CD1c-positive myeloid dendritic cell (primary cell): ENCODE measurements at regions not wholly inside any gene's neighbourhood (a gene's known extent, or its start where the extent isn't known, plus 50 kb on each side); places are given as distances from the start of the nearest gene placed in this dataset.
A peak's percentile ranks its signal among the peaks of the same experiment; 100 is the strongest.

Experiments used
- DNase-seq: peaks from one replicate; pipeline ENCODE4 v3.0.0-alpha.2; 2016; ENCODE audit errors: extremely low spot score

- no peak for DNase-seq
Observed at GRCh38 chr13:39938596-39938995, 283.1 kb downstream of the COG6 start.

- DNase-seq, result no peak
Observed at GRCh38 chr13:39941236-39941635, 285.8 kb downstream of the COG6 start.

GRCh38 chr13:39941911-39942551, 286.6 kb downstream of the COG6 start:
- no peak for DNase-seq

DNA sequence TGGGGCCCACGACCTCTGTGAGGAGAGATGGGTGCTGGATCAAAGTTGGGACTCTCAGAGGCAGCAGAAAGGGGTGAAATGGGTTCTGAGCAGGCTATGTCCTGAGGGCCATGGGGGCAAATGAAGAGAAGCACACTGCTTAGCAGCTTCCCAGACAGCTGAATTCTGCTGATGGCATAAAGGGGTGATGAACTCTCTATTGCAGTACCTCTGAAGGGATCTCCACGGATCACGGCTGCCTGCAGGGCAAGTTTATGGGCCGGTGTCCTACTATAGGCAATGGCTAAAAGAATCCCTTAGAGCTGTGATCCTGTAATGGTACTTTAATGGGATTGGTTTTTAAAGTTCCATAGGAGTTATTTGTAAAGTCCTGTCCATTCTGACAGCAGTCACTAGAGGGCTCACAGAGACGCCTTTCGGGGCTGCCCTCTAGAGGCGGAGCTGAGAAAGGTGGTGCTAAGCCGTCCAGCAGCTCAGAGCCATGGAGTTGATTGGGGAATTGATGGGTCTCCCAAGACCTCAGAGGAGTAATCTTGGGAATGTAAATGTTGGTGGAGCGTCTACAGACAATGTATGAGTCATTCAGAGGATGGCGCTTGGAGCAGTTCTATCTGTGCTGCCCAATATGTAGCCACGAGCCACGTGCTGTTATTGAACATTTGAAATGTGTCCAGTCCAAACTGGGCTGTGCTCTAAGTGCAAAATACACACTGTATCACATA, 287.3 kb downstream of the COG6 start:
- peak; percentile 71 for DNase-seq

GRCh38 chr13:39943711-39944110, 288.2 kb downstream of the COG6 start:
- no peak for DNase-seq

- DNase-seq, result no peak
Observed at GRCh38 chr13:39945226-39945625, 289.8 kb downstream of the COG6 start.

- DNase-seq, result no peak
Observed at GRCh38 chr13:39946769-39947168, 291.3 kb downstream of the COG6 start.

GRCh38 chr13:39951301-39951700, 295.8 kb downstream of the COG6 start:
- DNase-seq, result no peak

DNA sequence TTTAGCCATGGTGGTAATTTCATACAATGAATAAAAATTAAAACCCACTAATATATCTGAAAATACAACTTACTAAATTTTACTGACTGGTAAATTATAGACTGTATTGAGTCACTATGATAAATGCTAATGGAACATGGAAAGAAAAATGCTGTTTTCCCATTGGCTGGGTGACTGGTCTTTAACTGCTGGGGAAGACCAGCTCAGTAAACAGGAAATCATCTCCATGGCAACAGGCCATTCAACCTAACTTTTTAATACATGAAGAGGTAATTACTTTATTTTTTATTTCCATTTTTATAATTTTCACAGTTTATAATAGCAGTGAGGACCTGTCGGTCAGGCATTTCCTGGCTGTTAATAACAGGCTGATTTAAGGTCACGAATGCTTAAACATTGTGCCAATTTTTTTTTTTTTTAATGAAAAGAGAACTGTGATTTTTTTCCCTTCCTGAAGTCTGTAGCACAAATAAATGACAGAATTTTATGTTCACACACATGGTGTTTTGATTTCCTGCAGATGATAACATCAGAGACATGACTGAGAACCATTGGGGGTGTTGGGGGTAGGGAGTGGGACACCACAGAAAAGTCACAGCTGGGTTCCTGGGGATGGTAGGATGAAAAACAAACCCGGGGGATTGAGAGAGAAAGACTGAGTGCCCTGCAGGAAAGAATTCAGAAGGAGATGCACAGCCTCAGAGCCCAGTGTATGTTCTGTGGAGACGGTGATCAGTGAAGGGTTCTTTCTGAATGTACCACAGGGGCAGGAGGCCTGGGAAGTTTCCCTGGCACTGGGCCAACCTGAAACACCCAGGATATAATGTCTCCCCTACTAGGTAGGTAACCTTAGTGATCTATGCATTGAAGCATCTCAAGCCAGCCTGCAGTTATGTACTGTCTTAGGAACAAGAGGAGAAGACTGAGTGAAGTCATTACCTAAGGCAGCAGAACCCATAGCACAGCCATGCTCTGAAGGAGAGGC, 297.1 kb downstream of the COG6 start:
- no peak for DNase-seq

DNA sequence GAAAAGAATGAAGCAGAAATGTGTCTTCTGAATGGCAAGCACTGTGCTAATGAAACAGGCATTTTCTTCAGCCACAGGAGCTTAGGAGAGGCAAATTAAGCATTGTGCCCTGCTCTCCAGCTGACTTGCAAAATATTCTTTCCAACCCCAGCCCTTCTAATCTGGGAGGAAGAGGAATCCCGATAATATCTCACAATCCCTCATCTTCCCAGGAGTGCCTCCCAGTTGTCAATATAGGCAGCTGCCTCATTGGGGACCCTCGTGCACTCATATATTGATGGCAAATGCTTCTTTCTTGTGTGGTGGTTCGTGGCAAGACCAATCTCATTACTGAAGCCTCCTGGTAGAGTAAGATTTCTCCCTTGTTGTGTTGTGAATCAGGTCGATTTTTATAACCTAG, 299.0 kb downstream of the COG6 start:
- DNase-seq, result no peak

DNA sequence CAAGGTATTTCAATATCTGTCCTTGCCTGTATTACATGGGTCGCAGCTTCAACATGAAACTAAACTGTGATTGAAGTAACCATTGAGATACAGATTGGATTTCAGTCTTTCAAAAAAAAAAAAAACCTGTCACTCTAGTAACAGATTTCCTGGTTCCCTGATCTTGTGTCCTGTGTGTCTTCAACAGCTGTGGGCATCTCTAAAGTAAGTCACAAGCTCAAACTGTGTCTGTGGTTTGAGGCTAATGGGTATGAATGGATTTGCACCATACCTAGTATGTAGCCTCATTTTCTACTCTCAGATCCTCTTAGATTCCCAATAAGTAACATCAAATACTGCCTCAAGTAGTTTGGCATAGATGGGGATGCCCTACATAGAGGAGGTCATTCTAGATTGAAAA, 300.1 kb downstream of the COG6 start:
- no peak for DNase-seq

GRCh38 chr13:39956036-39956435, 300.6 kb downstream of the COG6 start:
- DNase-seq, result no peak

- no peak for DNase-seq
Observed at GRCh38 chr13:39957868-39958677, 302.6 kb downstream of the COG6 start.

DNA sequence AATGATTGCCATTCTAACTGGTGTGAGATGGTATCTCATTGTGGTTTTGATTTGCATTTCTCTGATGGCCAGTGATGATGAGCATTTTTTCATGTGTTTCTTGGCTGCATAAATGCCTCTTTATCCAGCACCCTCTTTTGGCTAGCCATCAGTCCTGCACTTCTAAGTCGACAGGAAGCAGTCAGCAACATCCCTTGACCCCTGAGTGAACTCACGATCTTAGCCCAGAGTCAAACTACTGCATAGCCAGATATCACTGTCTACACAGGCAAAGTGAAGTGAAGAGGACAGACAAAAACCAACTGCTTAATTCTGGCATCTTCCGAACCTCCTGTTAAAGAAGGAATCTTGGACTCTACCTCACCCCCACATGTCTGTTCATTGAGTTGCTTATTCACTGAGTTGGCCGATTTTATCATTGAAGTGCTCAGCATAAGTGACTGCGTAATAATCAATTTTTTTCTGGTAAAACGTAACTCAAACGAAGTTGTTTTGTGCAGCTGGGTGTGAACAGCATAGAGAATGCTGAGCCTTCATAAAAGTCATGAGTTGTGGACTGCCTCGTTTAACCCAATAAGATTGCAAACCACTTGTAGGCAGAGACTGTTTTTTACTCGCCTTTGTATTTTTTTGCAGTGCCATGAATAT, 304.2 kb downstream of the COG6 start:
- DNase-seq, result no peak

DNA sequence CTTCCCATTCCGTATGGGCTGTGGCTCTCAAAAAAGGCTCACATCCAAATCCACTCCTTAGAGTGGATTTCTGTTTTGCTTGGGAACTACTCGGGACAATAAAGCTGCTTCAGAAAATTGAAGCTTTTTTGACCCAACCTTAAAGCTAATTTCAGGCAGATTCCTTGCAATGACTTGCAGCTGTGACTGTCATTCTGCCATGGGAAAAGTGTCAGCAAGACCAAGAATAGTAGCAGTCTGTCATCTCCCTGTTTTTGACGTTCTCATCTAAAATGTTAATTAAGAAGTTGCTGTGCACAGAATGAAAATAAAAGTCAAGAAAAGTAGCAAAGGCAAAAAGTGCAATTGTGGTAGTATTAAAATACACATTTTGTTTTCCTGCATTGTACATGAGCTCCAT, 304.7 kb downstream of the COG6 start:
- DNase-seq, result no peak

GRCh38 chr13:39961036-39961435, 305.6 kb downstream of the COG6 start:
- no peak for DNase-seq

- no peak for DNase-seq
Observed at GRCh38 chr13:39963612-39964011, 308.1 kb downstream of the COG6 start.

DNA sequence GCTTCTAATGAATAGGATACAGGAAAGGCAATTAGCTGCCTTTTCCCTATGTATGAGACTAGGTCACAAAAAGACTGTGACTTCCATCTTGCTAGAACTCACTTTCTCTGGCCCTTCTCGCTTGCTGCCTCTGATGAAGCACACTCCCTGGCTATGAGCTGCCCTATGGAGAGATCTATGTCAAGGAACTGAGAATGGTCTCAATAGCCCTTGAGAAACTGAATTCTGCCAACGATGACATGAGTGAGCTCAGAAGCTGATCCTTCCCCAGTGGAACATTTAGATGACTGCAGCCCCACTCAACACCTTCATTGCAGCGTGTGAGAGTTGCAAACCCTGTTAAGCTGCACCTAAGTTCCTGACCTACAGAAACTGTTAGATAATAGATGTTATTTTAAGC, 309.8 kb downstream of the COG6 start:
- DNase-seq, result no peak

DNA sequence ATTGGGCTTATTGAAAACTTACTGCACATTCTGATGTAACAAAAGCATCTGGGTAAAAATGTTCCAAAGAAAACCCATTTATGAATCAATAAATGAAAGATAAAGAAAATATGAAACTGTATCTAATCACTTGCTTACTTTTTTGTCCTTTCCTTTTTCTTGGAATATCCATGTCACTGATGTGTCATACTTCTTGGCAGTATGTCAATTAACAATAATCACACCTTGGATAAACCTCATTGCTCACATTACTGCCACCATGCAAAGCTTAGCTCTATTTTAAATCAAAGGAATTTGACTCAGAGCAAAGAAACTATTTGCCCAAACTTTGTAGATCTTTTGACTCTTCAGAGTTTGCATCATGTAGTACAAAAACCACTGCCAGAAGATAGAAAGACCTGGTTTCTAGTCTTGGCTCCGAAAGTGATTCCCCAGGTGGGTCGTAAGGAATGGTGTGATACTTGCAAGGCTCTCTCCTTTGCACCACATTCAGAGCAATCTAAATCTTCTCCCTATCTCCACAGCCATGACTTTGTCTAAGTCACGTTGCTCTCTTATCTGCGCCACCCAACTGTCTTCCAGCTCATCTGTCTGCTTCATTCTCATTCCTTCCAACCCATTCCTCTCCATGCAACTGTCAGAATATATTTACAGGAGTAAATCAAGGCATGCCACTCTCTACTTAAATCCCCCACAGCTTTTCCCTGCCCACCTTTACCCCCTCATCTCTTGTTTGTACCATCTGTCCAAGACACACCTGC, 311.9 kb downstream of the COG6 start:
- no peak for DNase-seq
